A673 (cell line): ENCODE measurements at regions not wholly inside any gene's neighbourhood (a gene's known extent, or its start where the extent isn't known, plus 50 kb on each side); places are given as distances from the start of the nearest gene placed in this dataset.

Experiments used
- BruUV-seq: library from RNA; stranded (reverse); fragments of 400-500 nt; replicated peaks from 2 replicates; lab custom pipeline; 2021; lab: Mats Ljungman, UMichigan
- CTCF ChIA-PET: fragments of 300-600 bp; sonication (Branson Sonifier 250); formaldehyde crosslinking; loops from one replicate; lab custom pipeline; 2022; ENCODE audit warnings: antibody characterized with exemption; lab: Charles Lee
- POLR2A ChIA-PET: fragments of 300-600 bp; sonication (Branson Sonifier 250); formaldehyde crosslinking; loops from one replicate; lab custom pipeline; 2022; ENCODE audit warnings: antibody characterized with exemption; ENCODE audit not compliant: low non-redundant PET; lab: Charles Lee
- DNase-seq: peaks from one replicate; pipeline ENCODE4 v3.0.0-alpha.2; 2015; ENCODE audit warnings: low spot score
- H3K27ac ChIP-seq: fragments of 200-600 bp; sonication (generic); 2 replicates; pipeline ENCODE4 v1.5.1; 2016; ENCODE audit warnings: mixed run types, low read depth, mild to moderate bottlenecking, mixed read lengths, antibody characterized with exemption, low read length; ENCODE audit not compliant: poor library complexity, severe bottlenecking
- H3K27me3 ChIP-seq: fragments of 200-600 bp; sonication (generic); replicated peaks from 2 replicates; pipeline ENCODE4 v1.6.1; 2017; ENCODE audit warnings: mixed run types, low read depth, mild to moderate bottlenecking, mixed read lengths, antibody characterized with exemption, low read length; ENCODE audit not compliant: insufficient read depth, poor library complexity
- H3K36me3 ChIP-seq: fragments of 200-600 bp; sonication (generic); 2 replicates; pipeline ENCODE4 v1.6.1; 2016; ENCODE audit warnings: mixed run types, mild to moderate bottlenecking, mixed read lengths, antibody characterized with exemption, low read length; ENCODE audit not compliant: insufficient read depth, poor library complexity, severe bottlenecking
- H3K4me1 ChIP-seq: fragments of 200-600 bp; sonication (generic); 2 replicates; pipeline ENCODE4 v1.6.1; 2017; ENCODE audit warnings: mixed run types, mild to moderate bottlenecking, mixed read lengths, antibody characterized with exemption, low read length; ENCODE audit not compliant: insufficient read depth, poor library complexity, severe bottlenecking
- H3K4me3 ChIP-seq: fragments of 200-600 bp; sonication (generic); 2 replicates; pipeline ENCODE4 v1.5.1; 2016; ENCODE audit warnings: low read depth, mixed run types, mild to moderate bottlenecking, mixed read lengths, low read length; ENCODE audit not compliant: poor library complexity, severe bottlenecking
- H3K9me3 ChIP-seq: fragments of 200-600 bp; sonication (generic); 2 replicates; pipeline ENCODE4 v1.6.1; 2016; ENCODE audit warnings: mixed run types, low read depth, mild to moderate bottlenecking, mixed read lengths, antibody characterized with exemption, low read length; ENCODE audit not compliant: poor library complexity, severe bottlenecking
- CTCF ChIP-seq: fragments of 300-800, 200-600 bp; sonication (generic); conservative IDR thresholded peaks from 2 replicates; pipeline ENCODE4 v1.5.1; 2017; ENCODE audit warnings: low read depth, mild to moderate bottlenecking, antibody characterized with exemption, low read length, moderate library complexity, mixed read lengths
- EZH2 ChIP-seq: fragments of 200-600 bp; sonication (generic); IDR thresholded peaks from 2 replicates; pipeline ENCODE4 v1.6.1; 2017; ENCODE audit warnings: borderline replicate concordance, low read depth, mild to moderate bottlenecking, mixed read lengths, antibody characterized with exemption, low read length; ENCODE audit not compliant: poor library complexity, severe bottlenecking
- intact Hi-C: fragments of 100-400 bp; cut with micrococcal nuclease; formaldehyde crosslinking; loops from one replicate; pipeline ENCODE4 v1.10.0; 2022; ENCODE audit not compliant: unreplicated experiment

- peaks cover 24% of the 10 kb centered on the region for H3K9me3 ChIP-seq
- ChIA-PET POLR2A (no interaction called here), CTCF (no interaction called here)
- TF ChIP-seq EZH2: no peak
- TF ChIP-seq CTCF: no peak
- no peak overlapping the region for H3K4me3 ChIP-seq
- no peaks in the 10 kb centered on the region for H3K36me3 ChIP-seq
- H3K27me3 ChIP-seq: no peaks in the 10 kb centered on the region
- H3K27ac ChIP-seq: no peak overlapping the region
- intact Hi-C loops: no loop called here
- no peak for DNase-seq
- H3K4me1 ChIP-seq: no peaks in the 10 kb centered on the region
- BruUV-seq: no TSS peak
These were observed 411.1 kb upstream of the HTR1E start for GRCh38 chr6:86526238-86526637.

GRCh38 chr6:86516087-86516486 is 421.2 kb upstream of the HTR1E start:
- BruUV-seq: no TSS peak
- Histone ChIP-seq H3K27ac (no peak overlapping the region), H3K36me3 (no peaks in the 10 kb centered on the region), H3K4me1 (no peaks in the 10 kb centered on the region), H3K4me3 (no peak overlapping the region), H3K9me3 (peaks cover 6% of the 10 kb centered on the region), H3K27me3 (no peaks in the 10 kb centered on the region)
- intact Hi-C loops: no loop called here
- POLR2A ChIA-PET: no interaction called here
- CTCF ChIA-PET: no interaction called here
- no peak for DNase-seq
- TF ChIP-seq CTCF (no peak), EZH2 (no peak)

- DNase-seq: no peak
- CTCF ChIA-PET: no interaction called here
- POLR2A ChIA-PET: no interaction called here
- Histone ChIP-seq H3K4me3 (no peak overlapping the region), H3K4me1 (no peaks in the 10 kb centered on the region), H3K9me3 (peaks cover 13% of the 10 kb centered on the region), H3K27me3 (no peaks in the 10 kb centered on the region), H3K27ac (no peak overlapping the region), H3K36me3 (no peaks in the 10 kb centered on the region)
- no TSS peak for BruUV-seq
- intact Hi-C loops: no loop called here
- no peak for TF ChIP-seq CTCF
- TF ChIP-seq EZH2: no peak
These were observed 425.4 kb upstream of the HTR1E start for GRCh38 chr6:86511962-86512361.
